Activated CD4-positive, alpha-beta T cell treated with anti-CD3 and anti-CD28 coated beads for 48 hours (primary cell): ENCODE measurements at regions not wholly inside any gene's neighbourhood (a gene's known extent, or its start where the extent isn't known, plus 50 kb on each side); places are given as distances from the start of the nearest gene placed in this dataset.
"Not testable (repeated sequence)": the region's sequence is repeated elsewhere in the genome, so short reads cannot be mapped to it uniquely, and the experiment has no call there.

Source experiments
- DNase-seq: peaks from one replicate; pipeline ENCODE4 v3.0.0-alpha.2; 2020

GRCh38 chr5:62824936-62825335 is 246.3 kb downstream of the LRRC70 start:
- no peak for DNase-seq

DNA sequence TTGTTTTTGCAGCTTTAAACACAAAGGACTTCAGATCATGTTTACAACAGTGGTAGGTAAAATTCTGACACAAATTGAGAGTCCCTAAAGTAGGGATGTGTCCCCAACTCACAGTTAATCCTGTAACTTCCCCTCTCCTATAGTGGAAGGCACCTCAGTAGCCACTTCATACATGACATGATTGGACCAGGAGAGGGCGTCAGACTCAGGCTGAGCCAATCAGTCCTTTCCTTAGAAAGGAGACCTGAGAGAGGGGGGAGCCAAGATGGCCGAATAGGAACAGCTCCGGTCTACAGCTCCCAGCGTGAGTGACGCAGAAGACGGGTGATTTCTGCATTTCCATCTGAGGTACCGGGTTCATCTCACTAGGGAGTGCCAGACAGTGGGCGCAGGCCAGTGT is 238.4 kb downstream of the LRRC70 start:
- DNase-seq = not testable (repeated sequence)

DNA sequence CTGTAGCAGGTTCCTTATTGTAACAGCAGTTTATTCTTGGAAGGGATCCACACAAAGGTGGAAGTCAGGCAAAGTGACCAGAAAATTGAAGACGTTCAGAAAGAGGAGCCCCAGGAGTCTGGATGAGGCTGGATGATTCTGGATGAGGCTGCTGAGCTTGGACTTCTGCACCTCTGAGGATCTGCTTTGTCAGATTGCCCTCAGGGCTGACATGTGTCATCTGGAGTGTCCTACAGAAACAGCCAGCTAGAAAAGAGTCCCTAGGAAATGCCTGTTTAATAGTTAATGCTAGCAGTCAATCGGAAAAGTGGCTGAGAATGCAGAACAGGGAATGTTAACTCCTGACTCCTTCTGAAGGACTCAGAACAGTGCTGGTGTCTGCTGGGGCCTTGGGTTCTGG is 236.4 kb downstream of the LRRC70 start:
- DNase-seq = no peak

- DNase-seq = no peak
Measured at GRCh38 chr5:62812621-62813255, 234.1 kb downstream of the LRRC70 start.

- DNase-seq = not testable (repeated sequence)
Measured at GRCh38 chr5:62804819-62805218, 226.2 kb downstream of the LRRC70 start.

DNA sequence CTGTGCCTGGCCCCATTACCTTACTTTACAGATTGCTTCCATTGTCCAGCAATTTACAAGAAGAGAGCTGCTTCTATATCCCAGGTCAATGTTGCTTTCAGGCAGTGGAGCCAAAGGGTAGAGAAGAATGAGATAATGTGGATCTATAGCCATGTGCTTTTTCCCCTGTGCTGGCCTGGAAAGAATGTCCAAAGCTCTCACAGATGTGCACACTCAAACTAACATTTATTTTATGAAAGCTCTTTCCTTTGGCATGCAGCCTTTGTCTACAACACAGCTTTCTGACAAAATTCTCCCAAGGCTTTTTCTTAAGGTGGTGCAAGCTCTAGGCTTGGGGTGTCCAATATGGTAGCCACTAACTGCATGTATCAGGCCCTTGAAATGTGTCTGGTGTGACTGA is 217.3 kb downstream of the LRRC70 start:
- DNase-seq = no peak

GRCh38 chr5:62794456-62794855 is 215.8 kb downstream of the LRRC70 start:
- no peak for DNase-seq

DNA sequence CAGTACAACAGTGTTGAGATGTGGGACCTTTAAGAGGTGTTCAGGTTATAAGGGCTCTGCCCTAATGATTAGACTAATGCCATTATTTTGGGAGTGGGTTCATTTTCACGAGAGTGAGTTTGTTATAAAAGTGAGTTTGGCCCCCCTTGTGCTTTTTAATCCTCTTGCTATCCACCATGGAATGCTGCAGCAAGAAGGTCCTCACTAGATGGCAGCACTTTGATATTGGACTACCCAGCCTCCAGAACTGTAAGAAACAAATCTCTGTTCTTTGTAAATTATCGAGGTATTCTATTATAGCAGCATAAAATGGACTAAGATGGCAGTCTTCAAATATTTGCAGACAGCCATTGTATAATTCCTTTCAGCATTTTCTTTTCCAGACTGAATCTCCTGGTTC is 212.4 kb downstream of the LRRC70 start:
- DNase-seq = no peak

- DNase-seq = no peak
Measured at GRCh38 chr5:62790348-62790747, 211.7 kb downstream of the LRRC70 start.

DNA sequence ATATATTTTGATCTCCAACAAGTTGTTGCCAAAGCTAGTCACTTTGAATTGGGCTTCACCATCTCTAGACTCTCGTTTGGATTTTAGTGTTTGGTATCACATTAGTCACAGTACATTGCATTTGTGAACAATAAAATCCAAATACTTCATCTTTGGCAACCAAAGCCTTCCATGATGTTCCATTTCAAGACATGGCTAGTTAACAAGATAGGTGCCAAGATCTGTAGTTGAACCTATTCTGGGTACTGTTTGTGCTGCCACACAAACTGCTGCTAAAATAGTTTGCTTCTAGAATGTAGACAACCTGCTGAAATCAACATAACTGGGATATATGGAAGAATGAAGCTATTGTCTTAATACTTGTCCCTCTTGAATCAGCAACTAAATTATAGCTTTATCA is 207.5 kb downstream of the LRRC70 start:
- DNase-seq = no peak

DNA sequence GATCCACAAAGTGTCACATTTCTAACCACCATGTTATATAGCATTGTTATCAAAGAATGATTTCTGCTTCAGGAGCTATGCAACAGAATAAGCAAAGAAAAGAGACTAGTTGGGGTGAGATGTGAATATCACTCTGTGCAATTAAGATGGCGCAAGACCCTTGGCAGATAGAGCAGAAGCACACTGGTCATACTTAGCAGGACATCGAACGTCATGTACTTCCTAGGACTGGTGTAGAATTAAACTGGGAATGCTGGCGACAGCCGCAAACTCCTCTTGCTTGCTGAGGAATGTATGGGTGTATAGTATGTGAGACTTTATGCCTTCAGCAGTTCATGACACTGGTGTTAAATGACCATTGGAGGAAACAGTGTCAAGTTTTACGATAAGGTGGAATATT is 207.0 kb downstream of the LRRC70 start:
- DNase-seq = no peak

DNA sequence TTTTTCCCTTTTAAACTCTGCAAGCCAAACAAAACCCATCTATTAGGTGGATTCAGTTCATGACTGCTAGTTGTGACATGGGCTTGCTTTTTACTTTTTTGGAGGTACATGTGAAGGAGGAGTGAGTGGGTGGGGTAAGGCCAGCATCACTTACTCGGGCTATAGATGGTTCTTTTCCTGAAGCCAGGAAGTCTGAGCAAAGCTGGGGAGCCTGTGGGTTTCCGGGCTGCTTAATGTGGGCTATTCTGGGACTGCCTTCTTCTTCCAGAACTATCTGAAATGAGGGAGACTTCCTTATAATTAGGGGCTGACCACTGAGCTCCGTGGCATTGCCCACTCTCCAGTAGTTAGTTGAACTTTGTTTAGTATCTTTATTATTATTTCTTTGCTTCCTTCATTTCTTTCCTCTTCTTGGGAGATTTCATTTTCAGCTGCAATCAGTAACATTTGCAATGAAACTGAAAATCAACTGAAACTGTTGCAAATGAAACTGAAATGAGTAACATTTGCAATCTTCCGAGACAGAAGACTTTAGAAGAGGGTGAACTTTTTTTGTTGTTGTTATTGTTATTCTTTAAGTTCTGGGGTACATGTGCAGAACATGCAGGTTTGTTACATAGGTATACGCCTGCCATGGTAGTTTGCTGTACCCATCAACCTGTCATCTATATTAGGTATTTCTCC is 204.9 kb downstream of the LRRC70 start:
- DNase-seq = no peak

GRCh38 chr5:62780888-62781287 is 202.3 kb downstream of the LRRC70 start:
- DNase-seq = no peak

DNA sequence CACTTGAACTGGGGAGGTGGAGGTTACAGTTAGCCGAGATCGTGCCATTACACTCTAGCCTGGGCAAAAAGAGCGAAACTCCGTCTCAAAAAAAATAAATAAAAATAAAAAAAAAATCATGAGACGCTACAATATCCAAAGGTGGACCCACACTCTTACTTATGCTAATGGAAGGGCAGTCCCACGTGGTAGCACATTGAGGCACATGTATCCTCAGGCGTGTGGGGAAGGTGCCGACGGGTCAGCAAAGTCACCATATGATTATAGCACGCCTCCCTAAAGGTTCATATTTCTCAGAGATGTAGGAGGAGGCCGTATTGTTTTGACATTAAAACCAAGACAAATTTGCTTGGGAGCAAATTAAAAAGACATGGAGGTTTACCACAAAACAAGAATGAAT is 201.6 kb downstream of the LRRC70 start:
- no peak for DNase-seq

DNA sequence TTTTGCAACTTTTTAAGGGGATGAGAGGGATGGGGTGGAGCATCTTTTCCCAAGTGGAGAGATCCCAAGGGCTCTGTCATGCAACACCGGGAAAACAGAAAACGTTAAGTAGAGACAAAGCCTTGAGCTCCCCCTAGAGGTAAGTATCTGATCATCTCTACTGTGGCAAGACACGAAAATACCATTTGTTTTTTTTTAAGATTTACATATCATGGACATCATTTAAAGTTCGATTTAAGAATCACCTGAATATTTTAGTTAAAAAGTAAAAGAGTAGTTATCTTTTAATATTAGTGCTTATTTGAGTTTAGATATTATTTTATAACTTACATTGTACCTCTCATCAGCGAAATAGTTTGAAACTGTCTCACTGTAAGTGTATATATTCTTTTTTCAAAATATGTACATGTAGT is 200.4 kb downstream of the LRRC70 start:
- DNase-seq = no peak

GRCh38 chr5:62778316-62779009 is 199.8 kb downstream of the LRRC70 start:
- no peak for DNase-seq

DNA sequence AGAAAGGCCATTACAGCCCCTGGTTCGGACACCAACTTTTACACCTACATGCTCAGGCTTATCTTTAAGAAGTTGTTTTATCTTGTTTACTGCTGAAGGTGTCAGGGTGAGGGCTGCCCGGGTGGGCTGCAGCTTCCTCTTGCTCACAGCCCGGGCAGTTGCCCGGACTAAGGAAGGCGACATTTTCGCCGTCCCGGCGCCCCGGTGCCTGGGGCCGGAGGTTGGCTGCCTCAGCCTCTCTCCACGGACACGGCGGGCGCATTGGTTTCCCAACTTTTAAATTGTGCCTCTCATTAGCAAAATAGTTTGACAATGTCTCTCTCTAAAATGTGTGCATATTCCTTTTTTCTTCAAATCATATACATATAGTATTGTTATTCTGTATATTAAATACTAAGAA is 198.5 kb downstream of the LRRC70 start:
- not testable (repeated sequence) for DNase-seq

- not testable (repeated sequence) for DNase-seq
Measured at GRCh38 chr5:62776592-62776991, 198.0 kb downstream of the LRRC70 start.

GRCh38 chr5:62773460-62773859 is 194.8 kb downstream of the LRRC70 start:
- no peak for DNase-seq

DNA sequence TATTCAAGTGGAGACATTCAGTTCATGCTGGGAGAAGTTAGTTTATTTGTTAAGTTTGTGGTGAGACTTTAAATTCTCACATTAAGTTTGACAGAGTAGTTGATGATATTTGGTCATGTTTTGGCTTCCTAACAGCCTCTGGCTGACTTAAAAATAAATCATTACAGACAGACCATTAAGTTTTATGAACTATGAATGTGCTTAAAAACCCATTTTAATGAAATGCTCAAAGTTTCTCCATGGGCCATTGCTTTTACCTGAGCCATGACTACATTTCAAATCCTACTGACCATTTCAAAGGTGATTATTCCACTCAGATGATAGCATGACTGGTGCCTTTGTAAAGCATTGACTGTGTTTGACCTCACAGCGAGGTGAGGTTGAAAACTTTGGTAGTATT is 192.7 kb downstream of the LRRC70 start:
- no peak for DNase-seq

GRCh38 chr5:62767650-62768049 is 189.0 kb downstream of the LRRC70 start:
- DNase-seq = no peak

DNA sequence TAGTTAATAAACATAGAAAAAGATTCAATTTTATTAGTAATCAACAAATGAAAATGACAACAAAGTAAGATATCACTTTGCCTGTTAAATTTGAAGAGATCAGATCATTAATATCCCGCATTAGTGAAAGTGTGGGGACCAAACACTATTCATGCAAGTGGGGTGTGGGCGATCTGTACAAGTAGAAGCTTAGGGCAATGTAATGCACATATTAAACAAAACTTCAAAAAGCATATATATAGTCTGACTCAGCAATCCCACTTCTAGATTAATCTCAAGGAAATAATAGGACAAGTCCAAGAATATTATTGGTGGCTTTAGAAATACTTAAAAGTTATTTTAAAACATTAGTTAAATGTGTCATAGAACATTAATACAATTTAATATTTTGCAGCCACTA is 188.5 kb downstream of the LRRC70 start:
- no peak for DNase-seq

GRCh38 chr5:62762503-62762902 is 183.9 kb downstream of the LRRC70 start:
- DNase-seq = no peak

- not testable (repeated sequence) for DNase-seq
Measured at GRCh38 chr5:62757686-62758085, 179.1 kb downstream of the LRRC70 start.
